ENCODE measurements at regions not wholly inside any gene's neighbourhood (a gene's known extent, or its start where the extent isn't known, plus 50 kb on each side); places are given as distances from the start of the nearest gene placed in this dataset.

DNA sequence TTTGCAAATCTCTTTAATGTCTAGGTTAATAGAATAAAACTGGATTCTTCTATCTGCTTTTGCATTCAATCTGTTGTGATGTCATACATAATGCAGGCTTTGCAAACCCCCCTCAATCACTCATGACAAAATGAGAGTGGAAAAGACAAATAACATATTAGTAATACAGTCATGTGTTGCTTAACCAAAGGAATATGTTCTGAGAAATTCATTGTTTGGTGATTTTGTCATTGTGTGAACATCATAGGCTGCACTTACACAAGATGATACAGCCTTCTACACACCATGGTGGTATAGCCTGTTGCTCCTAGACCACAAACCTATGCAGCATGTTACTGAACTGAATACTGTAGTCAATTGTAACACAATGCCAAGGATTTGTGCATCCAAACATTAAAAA, 87.3 kb upstream of the SEC61G start:
- DNase-seq (ENCODE audit: low spot score) = no peak

DNA sequence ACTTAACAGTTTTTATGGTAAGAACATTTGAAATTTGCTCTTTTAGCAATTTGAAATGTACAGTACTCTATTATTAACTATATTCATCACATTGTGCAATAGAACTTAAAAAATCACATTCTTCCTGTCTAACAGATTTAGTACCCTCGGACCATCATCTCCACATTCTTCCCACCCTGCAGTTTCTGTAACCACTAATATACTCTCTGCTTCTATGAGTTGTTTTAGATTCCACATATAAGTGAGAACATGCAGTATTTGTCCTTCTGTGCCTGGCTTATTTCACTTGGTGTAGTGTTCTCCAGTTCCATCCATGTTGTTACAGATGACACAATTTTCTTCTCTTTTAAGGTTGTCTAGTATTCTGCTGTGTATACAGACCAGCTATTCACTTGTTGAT, 88.9 kb upstream of the SEC61G start:
- no peak for DNase-seq (ENCODE audit: low spot score)

DNA sequence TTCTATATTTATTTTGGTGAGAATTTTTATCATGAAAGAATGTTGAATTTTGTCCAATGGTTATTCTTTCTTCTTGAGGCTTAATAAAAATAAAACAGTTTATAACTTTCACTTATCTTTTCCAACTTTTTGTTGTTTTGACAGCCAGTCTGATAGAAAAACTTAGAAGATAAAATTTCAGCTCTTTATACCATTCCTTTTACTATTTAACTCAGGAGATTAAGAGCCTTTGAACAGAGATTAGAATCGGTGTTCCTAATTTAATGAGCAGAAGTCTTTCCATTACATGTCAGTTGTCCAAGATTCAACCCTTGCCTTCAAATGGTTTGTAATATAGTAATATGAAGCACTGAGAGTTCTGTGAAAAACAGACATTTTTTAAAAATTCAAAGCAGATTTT, 97.8 kb upstream of the SEC61G start:
- DNase-seq (ENCODE audit: low spot score) = no peak

DNA sequence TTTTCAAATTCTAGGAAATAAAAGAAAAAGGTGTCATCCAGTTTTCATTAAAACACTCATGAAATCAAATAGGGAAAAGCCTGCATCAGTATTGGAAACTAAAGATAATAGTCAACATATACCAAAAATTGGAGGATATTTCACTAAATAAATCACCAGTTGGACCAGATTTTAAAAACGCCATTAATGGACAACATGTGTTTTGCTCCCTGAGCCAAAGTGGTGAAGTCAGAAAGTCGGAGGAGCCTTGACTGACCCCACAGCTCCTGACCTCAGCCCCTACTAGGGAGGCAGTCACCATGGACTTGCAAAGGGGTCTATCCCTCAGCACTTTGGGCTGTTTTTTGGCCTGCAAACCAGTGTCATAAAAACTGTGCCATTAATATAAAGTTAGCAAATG, 98.3 kb upstream of the SEC61G start:
- DNase-seq (ENCODE audit: low spot score) = no peak

DNA sequence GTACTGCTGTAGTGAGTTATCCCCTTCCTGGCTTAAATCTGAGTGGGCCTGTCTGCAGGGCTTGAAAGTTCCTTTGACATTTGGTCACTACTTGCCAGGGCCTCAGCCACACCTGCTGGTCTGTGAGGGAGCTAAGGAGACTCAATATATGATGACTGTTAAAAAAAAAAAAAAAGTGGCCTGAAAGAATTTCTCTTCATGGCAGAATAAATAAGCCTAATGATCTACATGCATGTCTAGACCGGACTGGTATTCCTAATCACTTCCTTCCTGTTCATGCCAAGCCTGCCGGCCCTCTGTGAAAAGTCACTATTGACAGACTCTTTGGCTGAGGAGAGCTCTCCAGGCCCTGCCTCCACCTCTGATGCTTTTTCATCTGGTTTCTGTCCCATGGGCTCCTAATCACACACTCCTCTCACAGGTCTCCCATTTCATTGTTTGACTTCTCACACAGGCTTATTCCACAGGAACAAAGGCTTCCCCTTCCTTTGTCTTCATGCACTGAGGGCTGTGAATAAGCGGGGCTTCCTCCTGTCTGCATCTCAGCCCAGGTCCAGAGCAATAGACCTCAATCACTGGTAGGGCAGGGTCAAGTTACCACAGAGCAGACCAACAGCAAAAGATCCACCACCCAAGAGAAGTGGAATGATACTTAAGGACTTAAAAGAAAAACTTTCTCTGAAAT, 99.1 kb upstream of the SEC61G start:
- no peak for DNase-seq (ENCODE audit: low spot score)

DNA sequence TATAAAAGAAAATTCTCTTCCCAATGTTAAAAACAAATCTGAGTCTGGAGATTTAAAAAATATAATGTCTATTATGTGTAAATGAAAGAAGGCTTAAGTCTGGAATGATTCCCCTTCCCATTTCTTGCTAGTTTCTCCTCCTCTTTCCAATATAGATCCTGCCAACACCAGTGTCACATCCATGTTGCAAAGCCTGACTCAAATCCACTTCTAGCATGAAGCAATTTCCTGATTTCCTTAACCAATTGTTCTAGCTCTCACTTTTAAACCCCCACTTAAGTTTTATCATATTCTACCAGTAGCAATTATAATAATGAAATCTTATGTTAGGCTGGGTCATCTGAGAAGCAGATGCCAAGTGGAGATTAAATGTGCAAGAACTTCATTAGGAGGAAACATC, 100.1 kb upstream of the SEC61G start:
- no peak for DNase-seq (ENCODE audit: low spot score)

DNA sequence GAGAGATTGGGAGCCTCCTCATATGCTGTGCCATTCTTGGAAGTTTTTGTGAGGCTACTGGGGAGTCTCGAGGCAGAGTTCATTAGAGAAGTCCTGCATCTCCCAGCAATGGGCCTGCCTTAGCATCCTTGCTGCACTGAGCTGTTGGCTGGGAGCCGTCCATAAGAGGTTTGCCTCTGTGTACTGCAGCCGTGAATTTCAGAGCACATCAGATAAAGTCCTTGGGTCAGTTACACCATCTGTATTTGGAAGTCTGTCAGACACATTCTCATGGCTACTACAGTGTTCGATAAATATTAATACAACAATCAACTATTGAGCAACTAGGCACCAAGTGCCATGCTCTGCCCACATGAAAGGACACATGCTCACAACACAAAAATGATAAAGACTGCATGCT, 100.5 kb upstream of the SEC61G start:
- no peak for DNase-seq (ENCODE audit: low spot score)

DNA sequence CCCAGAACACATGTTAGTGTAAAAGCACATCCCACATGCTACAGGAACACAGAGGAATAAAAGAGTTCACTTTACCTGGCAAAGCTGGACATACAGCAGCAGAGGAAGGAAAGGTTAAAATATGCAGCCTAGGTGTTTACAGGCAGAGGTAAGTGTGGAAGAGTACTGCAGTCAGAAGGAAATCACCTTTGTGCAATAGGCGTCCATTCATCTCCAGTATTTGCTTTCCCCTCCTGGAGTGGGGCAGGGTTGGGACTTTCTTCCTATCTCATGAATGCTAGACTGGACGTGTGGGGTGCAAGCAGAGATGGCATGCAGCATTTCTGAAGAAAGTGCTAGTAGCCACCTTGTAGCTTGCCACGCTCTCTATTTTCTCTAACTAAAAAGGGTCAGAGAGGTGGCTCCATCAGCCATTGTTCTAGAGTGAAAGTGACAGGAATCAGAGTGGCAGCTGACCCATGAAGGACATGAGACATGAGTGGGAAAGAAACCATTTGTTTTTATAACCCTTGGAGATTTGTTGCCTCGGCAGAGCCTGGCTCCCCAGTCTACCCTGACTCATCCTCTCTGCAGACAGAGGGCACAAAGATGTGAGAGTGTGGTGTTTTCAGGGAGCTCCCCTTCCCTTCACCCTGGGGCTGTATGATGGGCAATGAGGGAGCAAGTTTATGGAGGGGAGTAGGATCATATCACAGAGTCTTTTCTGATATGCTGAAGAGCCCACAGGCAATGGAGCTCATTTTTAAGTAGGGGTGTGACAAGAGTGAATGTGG, 101.2 kb upstream of the SEC61G start:
- DNase-seq (ENCODE audit: low spot score) = no peak

DNA sequence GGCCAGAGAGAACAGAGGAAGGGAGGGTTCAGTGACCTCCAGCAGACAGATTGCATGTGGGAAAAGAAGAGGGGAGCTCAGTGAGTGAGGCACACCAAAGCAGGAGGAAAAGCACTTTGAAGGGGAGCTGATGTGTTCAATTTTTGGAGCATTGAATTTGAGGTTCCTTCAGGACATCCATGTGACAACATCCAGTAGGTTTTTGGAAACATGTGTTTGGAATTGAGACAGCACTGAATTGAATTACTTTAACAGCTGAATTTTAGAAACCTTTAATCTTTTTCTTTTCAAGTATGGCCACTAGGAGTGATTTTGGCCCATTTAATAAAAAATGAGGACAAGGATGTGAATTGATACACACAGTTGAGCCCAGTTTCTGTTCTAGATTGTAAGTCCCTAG, 101.8 kb upstream of the SEC61G start:
- DNase-seq (ENCODE audit: low spot score) = no peak

DNA sequence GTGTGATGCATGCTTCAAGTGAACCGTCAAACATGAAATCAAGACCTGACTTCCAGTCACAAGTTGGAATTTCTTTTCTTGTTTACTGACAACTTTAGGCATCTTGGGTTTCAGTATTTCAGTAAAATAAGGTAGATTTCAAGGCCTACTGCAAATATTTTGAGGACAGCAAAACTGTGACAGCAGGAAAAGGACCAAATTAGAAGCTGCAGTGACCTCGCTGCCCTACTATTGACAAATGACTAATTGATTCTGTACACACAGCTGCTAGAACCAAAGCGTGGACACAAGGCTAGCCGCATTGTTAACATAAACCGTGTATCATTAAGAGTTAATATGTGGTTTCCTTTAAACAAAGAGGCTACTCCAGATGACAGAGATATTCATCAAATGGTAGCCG, 105.7 kb upstream of the SEC61G start:
- DNase-seq (ENCODE audit: low spot score) = peak; percentile 37

DNA sequence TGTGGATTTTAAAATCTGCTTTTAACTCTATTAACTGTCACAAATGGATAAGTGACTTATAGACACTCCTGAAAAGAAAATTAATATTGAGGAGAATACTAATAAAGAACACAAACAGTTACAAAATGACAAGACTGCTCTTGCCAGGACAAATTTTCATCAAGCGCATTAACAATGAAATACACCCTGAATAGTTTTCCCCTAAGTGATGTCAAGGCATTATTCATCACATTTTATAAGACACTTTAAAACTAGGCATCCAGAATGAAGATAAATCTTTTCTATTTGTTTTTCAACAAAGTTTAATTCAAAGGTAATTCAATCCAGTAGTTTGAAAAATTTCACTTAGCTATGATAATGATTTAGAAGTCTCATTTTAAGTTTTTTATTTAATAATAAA, 110.5 kb upstream of the SEC61G start:
- no peak for DNase-seq (ENCODE audit: low spot score)

DNA sequence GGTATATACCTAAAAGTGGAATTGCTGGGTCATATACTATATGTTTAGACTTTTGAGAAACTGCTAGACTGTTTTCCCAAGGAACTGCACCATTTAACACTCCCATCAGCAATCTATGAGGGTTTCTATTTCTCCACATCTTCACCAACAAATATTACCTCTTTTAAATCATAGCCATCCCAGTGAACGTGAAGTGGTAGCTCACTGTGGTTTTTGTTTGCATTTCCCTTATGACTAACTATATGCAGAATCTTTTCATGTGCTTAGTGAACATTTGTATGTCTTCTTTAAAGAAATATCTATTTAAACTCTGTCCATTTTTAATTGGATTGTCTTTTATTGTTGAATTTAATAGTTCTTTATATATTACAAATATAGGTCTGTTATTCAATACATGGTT, 115.8 kb upstream of the SEC61G start:
- no peak for DNase-seq (ENCODE audit: low spot score)

DNA sequence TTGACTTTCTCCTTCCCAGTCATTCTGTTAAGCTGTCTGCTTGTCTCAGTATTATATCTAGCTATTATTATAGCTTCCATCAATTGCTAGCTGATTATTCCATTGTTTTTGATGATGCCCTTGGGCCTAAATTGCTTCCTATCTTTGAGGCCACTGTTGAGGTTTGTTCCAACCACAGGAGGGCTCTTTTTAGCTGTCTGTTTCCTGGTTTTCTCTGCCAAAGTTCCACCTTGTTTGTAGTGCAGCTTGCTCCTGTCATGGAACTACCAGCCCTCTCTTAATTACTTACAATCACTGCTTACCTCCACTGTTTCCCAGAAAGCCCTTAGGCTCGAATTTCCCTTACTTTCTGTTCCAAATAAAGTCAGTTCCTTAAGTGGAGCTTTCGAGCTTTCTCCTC, 118.7 kb upstream of the SEC61G start:
- peak; percentile 75 for DNase-seq (ENCODE audit: low spot score)

DNA sequence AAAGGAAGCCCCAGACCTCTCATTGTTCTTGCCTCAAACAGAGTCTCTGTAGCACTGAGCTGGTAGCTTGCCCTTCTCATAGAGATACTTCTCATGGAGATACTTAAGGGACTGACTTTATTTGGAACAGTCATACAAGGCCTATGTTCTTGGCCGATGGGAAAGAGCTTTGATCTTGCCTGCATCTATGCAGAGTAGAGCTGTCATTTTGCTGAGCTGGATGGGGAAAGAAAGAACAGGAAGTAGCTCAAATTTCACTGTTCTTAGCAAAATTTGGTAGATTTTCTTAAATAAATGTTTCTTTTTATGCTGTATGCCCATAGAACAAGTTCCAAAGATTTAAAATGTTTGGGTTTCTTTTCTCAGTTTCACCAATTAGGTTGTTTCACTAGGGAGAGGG, 119.3 kb upstream of the SEC61G start:
- no peak for DNase-seq (ENCODE audit: low spot score)

DNA sequence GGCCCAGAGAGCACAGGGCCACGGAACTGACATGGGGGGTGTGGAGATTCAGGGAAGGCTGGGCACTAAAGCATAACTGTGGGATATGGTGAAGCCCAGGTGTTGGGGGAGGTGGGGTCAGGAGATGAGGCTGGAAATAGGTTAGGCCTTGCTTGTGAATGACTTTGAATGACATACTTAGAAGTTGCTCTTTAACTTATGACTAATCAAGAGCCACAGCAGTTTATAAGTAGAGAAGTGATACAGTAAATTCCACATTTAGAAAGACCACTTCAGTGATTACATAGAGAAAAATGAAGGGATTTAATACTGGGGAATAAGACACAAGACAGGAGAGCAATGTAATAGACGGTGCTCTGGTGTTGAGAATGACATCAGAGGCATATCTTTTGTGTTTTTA, 120.8 kb upstream of the SEC61G start:
- DNase-seq (ENCODE audit: low spot score) = peak; percentile 51

DNA sequence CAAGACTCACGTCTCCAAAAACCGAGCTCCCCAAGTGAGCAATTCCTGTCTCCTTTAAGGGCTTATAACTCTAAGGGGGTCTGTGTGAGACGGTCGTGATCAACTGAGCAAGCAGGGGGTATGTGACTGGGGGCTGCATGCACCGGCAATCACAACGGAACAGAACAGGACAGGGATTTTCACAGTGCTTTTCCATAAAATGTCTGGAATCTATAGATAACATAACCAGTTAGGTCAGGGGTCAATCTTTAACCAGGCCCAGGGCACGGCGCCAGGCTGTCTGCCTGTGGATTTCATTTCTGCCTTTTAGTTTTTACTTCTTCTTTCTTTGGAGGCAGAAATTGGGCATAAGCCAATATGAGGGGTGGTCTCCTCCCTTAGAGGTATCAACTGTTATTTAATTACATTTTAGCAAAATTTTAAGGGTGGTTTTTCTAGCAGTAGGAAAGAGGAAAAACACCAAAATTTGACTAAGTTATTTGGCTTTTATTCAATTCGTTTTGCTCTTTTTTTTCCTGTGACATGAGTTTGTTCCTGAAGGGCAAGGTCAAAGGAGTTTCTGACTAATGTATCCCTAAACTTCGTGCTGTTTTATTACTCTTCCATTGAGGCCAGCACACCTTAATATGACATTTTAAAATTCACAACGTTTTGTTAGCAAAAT, 121.4 kb upstream of the SEC61G start:
- peak; percentile 36 for DNase-seq (ENCODE audit: low spot score)

DNA sequence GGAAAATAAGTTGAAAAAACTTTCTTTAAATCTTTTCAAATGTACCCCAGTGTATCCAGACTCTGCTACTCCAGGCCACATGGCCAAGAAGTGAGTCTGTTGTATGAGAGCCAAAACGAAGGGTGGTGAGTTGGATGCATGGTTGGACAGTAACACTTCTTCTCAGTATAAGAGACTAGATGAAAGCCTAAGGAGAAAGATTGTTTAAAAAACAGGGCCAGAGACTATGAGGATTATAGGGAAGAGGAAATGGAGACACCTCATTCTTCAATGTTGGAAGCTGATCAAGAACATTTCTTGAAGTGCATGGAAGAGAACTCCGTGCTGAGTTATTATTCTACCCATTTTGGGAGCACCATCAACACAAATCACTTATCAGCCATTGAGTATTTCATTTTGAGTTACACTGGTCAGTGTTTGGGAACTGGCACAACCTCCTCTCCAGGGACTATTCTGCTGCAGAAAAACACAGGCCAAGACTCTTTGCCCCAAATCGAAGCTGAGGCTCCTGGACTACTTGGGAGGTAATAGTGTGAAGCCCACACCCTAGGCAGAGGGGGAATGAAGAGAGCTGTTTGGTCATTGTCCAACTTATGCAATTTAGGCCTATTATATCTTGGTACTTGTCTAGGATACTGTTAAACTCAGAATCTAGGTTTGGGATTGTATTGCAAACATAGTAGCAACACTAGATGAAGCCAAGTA, 123.0 kb upstream of the SEC61G start:
- no peak for DNase-seq (ENCODE audit: low spot score)

DNA sequence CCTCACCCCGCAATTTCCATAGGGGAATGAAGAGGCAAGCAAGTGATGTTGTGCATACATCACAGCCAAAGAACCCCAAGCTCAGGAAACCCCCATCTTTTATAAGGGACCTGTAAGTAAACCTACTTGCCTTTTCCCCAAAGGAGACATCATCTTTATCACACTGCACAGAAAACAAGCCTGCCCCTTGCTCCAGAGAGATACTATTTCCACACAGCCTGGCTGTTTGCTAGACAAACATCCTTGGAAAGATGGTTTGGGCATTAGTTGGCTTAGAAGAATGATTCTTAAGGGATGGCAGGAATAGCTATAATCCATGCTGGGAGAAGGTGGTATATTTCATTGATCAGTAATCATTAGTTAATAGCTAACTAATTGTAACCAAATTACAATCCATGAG, 123.7 kb upstream of the SEC61G start:
- DNase-seq (ENCODE audit: low spot score) = no peak

DNA sequence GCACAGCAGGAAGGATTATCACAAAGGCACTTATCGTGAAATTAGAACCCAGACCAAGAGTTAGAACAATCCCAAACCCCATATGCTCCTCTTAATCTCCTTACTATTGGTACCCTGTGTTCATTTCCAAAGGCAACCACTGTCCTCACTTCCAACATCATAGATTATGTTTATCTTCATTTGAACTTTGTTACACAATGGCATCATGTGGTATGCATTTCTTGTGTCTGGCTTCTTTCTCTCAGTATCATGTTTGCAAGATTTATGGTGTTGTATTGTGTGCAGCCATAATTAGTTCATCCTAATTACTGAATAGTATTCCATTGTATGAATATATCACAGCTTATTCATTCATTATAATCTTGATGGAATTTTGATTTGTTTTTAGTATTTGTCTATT, 124.6 kb upstream of the SEC61G start:
- no peak for DNase-seq (ENCODE audit: low spot score)

DNA sequence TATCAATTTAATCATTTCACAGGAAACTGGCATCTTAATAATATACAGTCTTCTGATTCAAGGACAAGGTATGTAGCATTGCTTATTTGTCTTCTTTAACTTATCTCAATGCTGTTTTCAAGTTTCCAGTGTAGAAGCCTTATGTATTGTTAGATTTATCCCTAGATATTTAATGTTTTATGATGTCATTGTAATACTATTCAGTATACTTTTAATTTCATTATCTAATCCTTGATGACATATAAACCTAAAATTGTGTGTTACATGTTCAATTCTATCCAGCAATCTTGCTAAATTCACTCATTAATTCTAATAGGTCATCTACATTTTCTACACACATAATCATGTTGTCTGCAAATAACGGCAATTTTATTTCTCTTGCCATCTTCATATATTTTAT, 126.3 kb upstream of the SEC61G start:
- DNase-seq (ENCODE audit: low spot score) = no peak

DNA sequence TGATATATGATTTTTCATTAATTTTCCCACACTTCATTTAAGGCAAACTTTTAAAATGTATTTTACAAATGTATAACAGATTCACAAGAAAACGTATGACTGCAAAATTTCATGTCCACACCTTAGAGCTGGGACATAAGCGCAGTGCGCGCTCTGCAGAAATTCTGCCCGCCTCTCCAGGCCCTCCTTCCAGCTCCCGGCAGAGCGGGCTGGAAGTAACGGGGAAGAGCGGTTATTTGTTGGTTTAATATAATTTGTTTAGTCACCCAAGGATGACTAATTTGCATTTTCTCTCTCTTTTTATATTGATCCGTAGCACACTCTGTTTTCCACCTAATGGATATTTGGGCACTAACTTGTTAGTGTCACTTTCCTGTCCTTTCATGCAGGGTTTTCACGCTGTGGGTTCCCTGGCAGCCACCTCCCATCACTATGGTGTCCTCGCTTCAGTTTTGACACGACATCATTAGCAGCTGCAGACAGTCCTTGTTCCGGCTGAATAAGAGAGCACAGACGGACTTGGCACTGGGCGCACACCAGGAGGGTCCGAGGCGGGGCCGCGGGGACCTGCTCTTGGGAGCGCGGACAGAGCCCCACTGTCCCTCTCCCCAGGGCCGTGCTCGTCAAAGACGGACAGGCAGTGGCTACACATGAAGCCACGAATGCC, 129.2 kb upstream of the SEC61G start:
- DNase-seq (ENCODE audit: low spot score) = no peak

DNA sequence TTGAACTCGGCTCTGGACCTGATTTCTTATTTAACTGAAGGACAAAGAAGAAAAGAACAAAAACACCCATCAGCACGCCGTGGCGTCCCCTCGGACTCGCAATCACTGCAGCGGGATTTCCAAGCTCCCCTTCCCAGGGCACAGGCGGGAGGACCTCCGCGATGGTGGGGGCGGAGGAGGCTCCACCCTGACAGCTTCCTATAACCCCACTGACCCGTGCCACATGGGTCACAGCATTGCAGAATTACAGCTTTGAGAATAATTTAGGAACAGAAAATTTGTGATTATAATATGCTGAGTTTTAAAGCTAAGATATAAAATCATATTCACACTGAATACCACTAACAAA, 129.7 kb upstream of the SEC61G start:
- DNase-seq (ENCODE audit: low spot score) = no peak
